K562 (cell line): ENCODE measurements at regions not wholly inside any gene's neighbourhood (a gene's known extent, or its start where the extent isn't known, plus 50 kb on each side); places are given as distances from the start of the nearest gene placed in this dataset.

Experiments
- ADNP ChIP-seq: fragments of 200-800 bp; sonication (Bioruptor generic); IDR thresholded peaks from 2 replicates; pipeline ENCODE4 v1.6.1; 2016; ENCODE audit warnings: missing genetic modification characterization, missing compliant biosample characterization
- ATF7 ChIP-seq: fragments of 450-650 bp; IDR thresholded peaks from 2 replicates; pipeline ENCODE4 v1.7.1; 2014; ENCODE audit warnings: mild to moderate bottlenecking, moderate library complexity
- CTCF ChIP-seq, 3 experiments: IDR thresholded peaks in 2 of 3; conservative IDR thresholded peaks in 1 of 3; 2 replicates each; pipeline ENCODE4 v1.5.1; 2011 to 2012; ENCODE audit warnings: low read length in 3 of 3, mild to moderate bottlenecking in 3 of 3, control low read depth in 2 of 3, improper control_type of control experiment in 1 of 3, inconsistent platforms in 1 of 3, low read depth in 1 of 3, mixed read lengths in 1 of 3, moderate library complexity in 1 of 3; ENCODE audit not compliant: insufficient read depth in 2 of 3
- POLR2A ChIP-seq: fragments of 450-650 bp; conservative IDR thresholded peaks from 2 replicates; pipeline ENCODE4 v1.6.1; 2016
- POLR2AphosphoS5 ChIP-seq: IDR thresholded peaks from 2 replicates; pipeline ENCODE4 v1.6.1; 2011; ENCODE audit warnings: mild to moderate bottlenecking, low read depth, low read length, moderate library complexity; ENCODE audit not compliant: control insufficient read depth, insufficient read depth
- RAD21 ChIP-seq, 2 experiments: fragments of 250-450 bp in 1 of 2; fragments of 450-650 bp in 1 of 2; sonication (Bioruptor Pico) in 1 of 2; formaldehyde crosslinking in 1 of 2; IDR thresholded peaks in 1 of 2; conservative IDR thresholded peaks in 1 of 2; 2 replicates each; pipeline versions ENCODE4 v1.4.0 to v1.8.0; 2020 to 2022; ENCODE audit warnings: mild to moderate bottlenecking in 2 of 2, moderate library complexity in 1 of 2
- SMARCA5 ChIP-seq: fragments of 450-650 bp; IDR thresholded peaks from 2 replicates; pipeline ENCODE4 v1.6.1; 2016
- SP2 ChIP-seq: IDR thresholded peaks from 2 replicates; pipeline ENCODE4 v1.6.1; 2011; ENCODE audit warnings: mild to moderate bottlenecking, low read depth, low read length, moderate library complexity; ENCODE audit not compliant: poor library complexity, severe bottlenecking; ENCODE audit errors: extremely low read depth
- ZNF3 ChIP-seq: fragments of 250-450 bp; sonication (Bioruptor Pico); IDR thresholded peaks from 2 replicates; pipeline ENCODE4 v1.5.0; 2021; ENCODE audit warnings: mild to moderate bottlenecking, moderate library complexity
- ZNF512 ChIP-seq: IDR thresholded peaks from 2 replicates; pipeline ENCODE4 v1.6.1; 2016; ENCODE audit warnings: missing genetic modification characterization, missing compliant biosample characterization

GRCh38 chr7:66518151-66518691, 110.5 kb upstream of the KCTD7 start:
- TF ChIP-seq POLR2A (no peak), ATF7 (no peak), ADNP (tag) (no peak), ZNF3 (CRISPR knock-in tag) (no peak), CTCF (IDR thresholded peaks at IDR 0.05 in 2 of 3, conservative IDR thresholded peaks at IDR 0.05 in 1 of 3; ENCODE audit: insufficient read depth in 2 of 3, low read depth in 1 of 3, low read length in 3 of 3) (no peak), ZNF512 (tag) (no peak), SP2 (no peak), RAD21 (CRISPR knock-in tag; conservative IDR thresholded peaks at IDR 0.05 in 1 of 2, IDR thresholded peaks at IDR 0.05 in 1 of 2) (no peak), SMARCA5 (no peak), POLR2AphosphoS5 (no peak)
